GM12891 (cell line): ENCODE measurements at regions not wholly inside any gene's neighbourhood (a gene's known extent, or its start where the extent isn't known, plus 50 kb on each side); places are given as distances from the start of the nearest gene placed in this dataset.

Experiments used
- POLR2A ChIP-seq: IDR thresholded peaks from 2 replicates; pipeline ENCODE4 v1.6.1; 2011; ENCODE audit warnings: low read depth, low read length, control low read depth
- POLR2AphosphoS5 ChIP-seq: IDR thresholded peaks from 2 replicates; pipeline ENCODE4 v1.6.1; 2011; ENCODE audit warnings: low read depth, low read length, control low read depth
- SPI1 ChIP-seq: IDR thresholded peaks from 2 replicates; pipeline ENCODE4 v1.6.1; 2011; ENCODE audit warnings: low read depth, low read length, control low read depth
- TAF1 ChIP-seq: IDR thresholded peaks from 2 replicates; pipeline ENCODE4 v1.6.1; 2011; ENCODE audit warnings: low read depth, low read length, control low read depth

GRCh38 chr3:30418443-30418842, 188.0 kb upstream of the TGFBR2 start:
- no peak for TF ChIP-seq POLR2A
- no peak for TF ChIP-seq POLR2AphosphoS5
- TF ChIP-seq TAF1, result no peak
- no peak for TF ChIP-seq SPI1
